Neural progenitor cell (in vitro differentiated cells): ENCODE measurements at regions not wholly inside any gene's neighbourhood (a gene's known extent, or its start where the extent isn't known, plus 50 kb on each side); places are given as distances from the start of the nearest gene placed in this dataset.

Source experiments
- DNase-seq: peaks from one replicate; pipeline ENCODE4 v3.0.0-alpha.2; 2016; ENCODE audit warnings: low spot score
- H2AFZ ChIP-seq: fragments of 200-600 bp; sonication (generic); replicated peaks from 2 replicates; pipeline ENCODE4 v1.6.1; 2016; ENCODE audit warnings: antibody characterized with exemption
- H3F3A ChIP-seq: fragments of 200-600 bp; sonication (generic); 2 replicates; pipeline ENCODE4 v1.6.1; 2016; ENCODE audit warnings: antibody characterized with exemption, low read depth
- H3K27ac ChIP-seq: fragments of 200-600 bp; sonication (generic); 2 replicates; pipeline ENCODE4 v1.5.1; 2016; ENCODE audit warnings: mild to moderate bottlenecking
- H3K27me3 ChIP-seq: fragments of 200-600 bp; sonication (generic); 2 replicates; pipeline ENCODE4 v1.6.1; 2016; ENCODE audit warnings: mild to moderate bottlenecking, moderate library complexity
- H3K36me3 ChIP-seq: fragments of 200-600 bp; sonication (generic); 2 replicates; pipeline ENCODE4 v1.5.1; 2016
- H3K4me1 ChIP-seq: fragments of 200-600 bp; sonication (generic); 2 replicates; pipeline ENCODE4 v1.6.1; 2016; ENCODE audit warnings: mixed run types
- H3K4me2 ChIP-seq: fragments of 200-600 bp; sonication (generic); 2 replicates; pipeline ENCODE4 v1.6.1; 2016
- H3K4me3 ChIP-seq: fragments of 200-600 bp; sonication (generic); 2 replicates; pipeline ENCODE4 v1.5.1; 2016
- H3K79me2 ChIP-seq: fragments of 200-600 bp; sonication (generic); 2 replicates; pipeline ENCODE4 v1.6.1; 2016; ENCODE audit warnings: low read depth
- H3K9ac ChIP-seq: fragments of 200-600 bp; sonication (generic); 2 replicates; pipeline ENCODE4 v1.6.1; 2016
- H3K9me3 ChIP-seq: fragments of 200-600 bp; sonication (generic); 2 replicates; pipeline ENCODE4 v1.5.1; 2016; ENCODE audit warnings: low read depth
- H4K20me1 ChIP-seq: fragments of 200-600 bp; sonication (generic); 2 replicates; pipeline ENCODE4 v1.6.1; 2016; ENCODE audit warnings: low read depth
- H3K27ac Mint-ChIP-seq: 3 replicates; pipeline ENCODE4 v1.8.0; 2021; ENCODE audit warnings: mixed read lengths
- H3K27me3 Mint-ChIP-seq: 2 replicates; pipeline ENCODE4 v1.8.0; 2022; ENCODE audit warnings: low read depth, mild to moderate bottlenecking, inconsistent platforms, moderate library complexity, mixed read lengths; ENCODE audit not compliant: insufficient read depth
- H3K36me3 Mint-ChIP-seq: 3 replicates; pipeline ENCODE4 v1.8.0; 2021; ENCODE audit warnings: mixed read lengths
- H3K4me1 Mint-ChIP-seq: 3 replicates; pipeline ENCODE4 v1.8.0; 2021; ENCODE audit warnings: mixed read lengths
- H3K4me3 Mint-ChIP-seq: 3 replicates; pipeline ENCODE4 v1.8.0; 2021; ENCODE audit warnings: mild to moderate bottlenecking, moderate library complexity, mixed read lengths
- H3K9me3 Mint-ChIP-seq: 3 replicates; pipeline ENCODE4 v1.8.0; 2020; ENCODE audit warnings: mixed read lengths
- EZH2 ChIP-seq: fragments of 200-600 bp; sonication (generic); IDR thresholded peaks from 2 replicates; pipeline ENCODE4 v1.6.1; 2017; ENCODE audit warnings: antibody characterized with exemption, mild to moderate bottlenecking, moderate library complexity
- EZH2phosphoT487 ChIP-seq: fragments of 200-600 bp; sonication (generic); IDR thresholded peaks from 2 replicates; pipeline ENCODE4 v1.6.1; 2017; ENCODE audit warnings: antibody characterized with exemption
- TF ChIP-seq, protein P1 (sequence below): fragments of 200-600 bp; sonication (generic); IDR thresholded peaks from 2 replicates; pipeline ENCODE4 v1.5.1; 2017; ENCODE audit warnings: antibody characterized with exemption, mild to moderate bottlenecking

DNA sequence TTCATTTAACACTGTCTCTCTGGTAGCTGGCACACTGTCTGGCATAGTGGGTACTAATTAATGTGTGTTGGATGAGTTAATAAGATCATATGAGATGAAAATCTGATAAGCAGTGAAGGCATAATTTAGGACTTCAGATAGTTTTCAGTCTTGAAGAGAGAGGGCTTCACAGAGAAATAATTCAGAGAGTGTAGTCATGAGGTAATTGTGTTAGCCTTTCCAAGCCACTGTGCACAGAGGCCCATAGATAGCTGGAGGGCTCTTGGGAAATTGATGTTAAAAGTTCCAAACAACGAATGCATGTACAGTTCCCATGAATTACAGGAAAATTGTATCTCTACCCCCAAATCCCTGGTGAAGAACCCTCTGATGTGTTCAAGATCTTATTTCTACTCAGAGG lies 133.8 kb upstream of the HMGA2 start:
- Histone ChIP-seq H3K4me3 (no peak overlapping the region), H3K4me2 (no peak overlapping the region), H3K27me3 (no peaks in the 10 kb centered on the region), H3K9ac (no peak overlapping the region), H3K27ac (no peak overlapping the region), H3K9me3 (no peaks in the 10 kb centered on the region), H4K20me1 (no peaks in the 10 kb centered on the region), H3K79me2 (no peaks in the 10 kb centered on the region), H3K4me1 (no peaks in the 10 kb centered on the region), H2AFZ (no peak overlapping the region), H3K36me3 (no peaks in the 10 kb centered on the region), H3F3A (no peaks in the 10 kb centered on the region)
- H3K4me3 Mint-ChIP-seq, result no peak overlapping the region
- H3K4me1 Mint-ChIP-seq, result no peaks in the 10 kb centered on the region
- H3K27me3 Mint-ChIP-seq, result no peaks in the 10 kb centered on the region
- H3K9me3 Mint-ChIP-seq, result peaks cover 3% of the 10 kb centered on the region
- no peak overlapping the region for H3K27ac Mint-ChIP-seq
- TF ChIP-seq EZH2, result no peak
- no peak for DNase-seq
- no peaks in the 10 kb centered on the region for H3K36me3 Mint-ChIP-seq

- no peaks in the 10 kb centered on the region for H3K36me3 Mint-ChIP-seq
- no peak overlapping the region for H3K4me3 Mint-ChIP-seq
- H3K27ac ChIP-seq, result no peak overlapping the region
- H3K4me1 ChIP-seq, result no peaks in the 10 kb centered on the region
- no peak overlapping the region for H3K9ac ChIP-seq
- no peaks in the 10 kb centered on the region for H3K4me1 Mint-ChIP-seq
- H3K27ac Mint-ChIP-seq, result no peak overlapping the region
- no peak overlapping the region for H2AFZ ChIP-seq
- H3K4me3 ChIP-seq, result no peak overlapping the region
- H3K79me2 ChIP-seq, result no peaks in the 10 kb centered on the region
- H3F3A ChIP-seq, result no peaks in the 10 kb centered on the region
- no peaks in the 10 kb centered on the region for H4K20me1 ChIP-seq
- no peak for DNase-seq
- no peaks in the 10 kb centered on the region for H3K9me3 Mint-ChIP-seq
- H3K27me3 ChIP-seq, result no peaks in the 10 kb centered on the region
- H3K4me2 ChIP-seq, result no peak overlapping the region
- peaks cover 2% of the 10 kb centered on the region for H3K27me3 Mint-ChIP-seq
- no peak for TF ChIP-seq EZH2
- TF ChIP-seq, protein P1, sequence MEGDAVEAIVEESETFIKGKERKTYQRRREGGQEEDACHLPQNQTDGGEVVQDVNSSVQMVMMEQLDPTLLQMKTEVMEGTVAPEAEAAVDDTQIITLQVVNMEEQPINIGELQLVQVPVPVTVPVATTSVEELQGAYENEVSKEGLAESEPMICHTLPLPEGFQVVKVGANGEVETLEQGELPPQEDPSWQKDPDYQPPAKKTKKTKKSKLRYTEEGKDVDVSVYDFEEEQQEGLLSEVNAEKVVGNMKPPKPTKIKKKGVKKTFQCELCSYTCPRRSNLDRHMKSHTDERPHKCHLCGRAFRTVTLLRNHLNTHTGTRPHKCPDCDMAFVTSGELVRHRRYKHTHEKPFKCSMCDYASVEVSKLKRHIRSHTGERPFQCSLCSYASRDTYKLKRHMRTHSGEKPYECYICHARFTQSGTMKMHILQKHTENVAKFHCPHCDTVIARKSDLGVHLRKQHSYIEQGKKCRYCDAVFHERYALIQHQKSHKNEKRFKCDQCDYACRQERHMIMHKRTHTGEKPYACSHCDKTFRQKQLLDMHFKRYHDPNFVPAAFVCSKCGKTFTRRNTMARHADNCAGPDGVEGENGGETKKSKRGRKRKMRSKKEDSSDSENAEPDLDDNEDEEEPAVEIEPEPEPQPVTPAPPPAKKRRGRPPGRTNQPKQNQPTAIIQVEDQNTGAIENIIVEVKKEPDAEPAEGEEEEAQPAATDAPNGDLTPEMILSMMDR, result no peak
- TF ChIP-seq EZH2phosphoT487, result no peak
- no peaks in the 10 kb centered on the region for H3K36me3 ChIP-seq
- no peaks in the 10 kb centered on the region for H3K9me3 ChIP-seq
These were observed 130.2 kb upstream of the HMGA2 start for GRCh38 chr12:65694130-65694529.

DNA sequence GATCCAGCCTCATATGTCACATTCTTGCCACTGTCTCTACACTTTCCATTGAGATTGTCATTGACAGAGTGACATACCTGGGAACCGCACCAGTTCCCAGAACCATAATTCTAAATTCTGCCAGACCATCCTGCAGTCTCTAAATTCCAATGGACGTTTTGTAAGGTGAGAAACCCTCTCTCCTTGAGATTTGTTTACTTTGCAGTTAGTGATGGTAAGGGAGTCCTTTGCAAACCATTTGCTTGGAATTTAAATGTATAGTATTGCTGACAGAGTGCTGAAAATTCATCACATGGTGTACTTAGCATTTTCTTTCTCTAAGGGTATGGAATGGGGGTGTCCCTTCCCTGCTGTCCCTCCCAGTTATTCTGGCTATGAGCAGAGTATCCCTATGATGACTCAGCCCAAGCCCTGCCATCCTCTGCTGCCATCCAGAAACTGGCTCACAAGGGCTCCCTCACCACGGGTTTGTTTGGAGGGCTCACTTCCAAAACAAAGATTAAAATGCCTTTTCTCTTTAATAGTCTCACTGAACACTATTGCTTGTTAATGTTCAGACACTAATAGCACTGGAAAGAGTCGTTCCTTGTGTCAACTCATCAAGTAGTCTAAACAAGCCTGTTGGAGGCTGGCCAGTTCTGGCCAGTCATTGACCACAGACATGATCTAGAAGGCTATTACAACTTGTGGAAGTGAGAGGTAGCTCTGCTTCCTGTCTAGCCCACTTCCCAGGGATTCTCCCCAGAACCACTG lies 129.0 kb upstream of the HMGA2 start:
- no peak overlapping the region for H3K27ac Mint-ChIP-seq
- Histone ChIP-seq H3K4me3 (no peak overlapping the region), H3K4me1 (no peaks in the 10 kb centered on the region), H4K20me1 (no peaks in the 10 kb centered on the region), H3K27ac (no peak overlapping the region), H3K36me3 (no peaks in the 10 kb centered on the region), H3K79me2 (no peaks in the 10 kb centered on the region), H3F3A (no peaks in the 10 kb centered on the region), H3K9me3 (no peaks in the 10 kb centered on the region), H3K27me3 (no peaks in the 10 kb centered on the region), H3K4me2 (no peak overlapping the region), H2AFZ (no peak overlapping the region), H3K9ac (no peak overlapping the region)
- H3K36me3 Mint-ChIP-seq, result no peaks in the 10 kb centered on the region
- no peak overlapping the region for H3K4me3 Mint-ChIP-seq
- peaks cover 2% of the 10 kb centered on the region for H3K27me3 Mint-ChIP-seq
- no peaks in the 10 kb centered on the region for H3K9me3 Mint-ChIP-seq
- no peaks in the 10 kb centered on the region for H3K4me1 Mint-ChIP-seq
- TF ChIP-seq EZH2phosphoT487 (no peak), EZH2 (no peak)
- TF ChIP-seq, protein P1, result no peak
- no peak for DNase-seq

DNA sequence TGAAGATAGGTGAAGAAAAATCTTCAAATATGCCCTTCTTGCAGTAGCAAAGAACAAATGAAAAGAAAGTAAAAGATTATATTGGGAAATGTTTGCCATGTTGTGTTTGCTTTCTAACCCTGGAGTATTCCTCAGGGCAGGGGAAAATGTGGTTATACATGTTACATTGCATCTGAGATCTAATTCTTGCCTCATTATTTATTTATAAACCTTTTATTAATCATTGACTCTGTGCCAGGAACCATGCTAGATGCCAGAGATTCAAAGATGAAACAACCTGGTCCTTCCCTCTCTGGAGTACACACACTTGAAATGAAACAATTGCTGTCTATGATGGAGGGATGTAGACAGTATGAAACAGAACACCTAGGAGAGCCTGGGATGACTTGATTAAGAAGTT lies 128.1 kb upstream of the HMGA2 start:
- H3K4me1 ChIP-seq, result no peaks in the 10 kb centered on the region
- Mint-ChIP-seq H3K9me3 (no peaks in the 10 kb centered on the region), H3K4me3 (no peak overlapping the region), H3K4me1 (no peaks in the 10 kb centered on the region), H3K27me3 (peaks cover 2% of the 10 kb centered on the region), H3K36me3 (no peaks in the 10 kb centered on the region), H3K27ac (no peak overlapping the region)
- H4K20me1 ChIP-seq, result no peaks in the 10 kb centered on the region
- TF ChIP-seq, protein P1, result no peak
- TF ChIP-seq EZH2 (no peak), EZH2phosphoT487 (no peak)
- no peak overlapping the region for H3K27ac ChIP-seq
- H3K9ac ChIP-seq, result no peak overlapping the region
- no peak overlapping the region for H3K4me2 ChIP-seq
- no peak for DNase-seq
- H3K9me3 ChIP-seq, result no peaks in the 10 kb centered on the region
- no peaks in the 10 kb centered on the region for H3F3A ChIP-seq
- no peaks in the 10 kb centered on the region for H3K36me3 ChIP-seq
- no peaks in the 10 kb centered on the region for H3K79me2 ChIP-seq
- no peaks in the 10 kb centered on the region for H3K27me3 ChIP-seq
- H3K4me3 ChIP-seq, result no peak overlapping the region
- H2AFZ ChIP-seq, result no peak overlapping the region
